ENCODE measurements at regions not wholly inside any gene's neighbourhood (a gene's known extent, or its start where the extent isn't known, plus 50 kb on each side); places are given as distances from the start of the nearest gene placed in this dataset.

- TF ChIP-seq CTCF (IDR thresholded peaks at IDR 0.05; ENCODE audit: insufficient read depth, low read depth, low read length, missing control alignments) = no peak
- no peak for DNase-seq (ENCODE audit: low read depth)
- no peak overlapping the region for H3K4me3 ChIP-seq (ENCODE audit: low read length)
These were observed 286.2 kb downstream of the GASK1B start for GRCh38 chr4:157886645-157887044.

DNA sequence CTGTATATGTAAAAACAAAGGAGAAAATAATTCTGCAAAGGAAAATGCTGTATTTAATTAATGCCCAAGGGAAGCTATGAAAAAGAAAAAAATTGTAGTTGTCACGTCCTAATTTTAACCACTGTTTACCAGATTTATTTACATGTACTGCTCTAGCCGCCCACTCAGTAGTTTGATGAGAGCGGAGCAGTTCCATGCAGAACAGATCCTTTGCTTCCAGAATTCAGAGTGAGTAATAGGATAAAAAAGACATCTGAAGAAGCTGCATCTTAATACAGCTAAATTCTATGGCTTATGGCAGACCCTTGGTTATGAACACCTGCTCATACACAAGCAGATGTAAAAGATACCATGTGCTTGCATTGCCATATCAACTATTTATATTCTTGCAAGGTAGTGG is 287.0 kb downstream of the GASK1B start:
- no peak overlapping the region for H3K4me3 ChIP-seq (ENCODE audit: low read length)
- no peak for TF ChIP-seq CTCF (IDR thresholded peaks at IDR 0.05; ENCODE audit: insufficient read depth, low read depth, low read length, missing control alignments)
- no peak for DNase-seq (ENCODE audit: low read depth)

- H3K4me3 ChIP-seq (ENCODE audit: low read length) = no peak overlapping the region
- no peak for TF ChIP-seq CTCF (IDR thresholded peaks at IDR 0.05; ENCODE audit: insufficient read depth, low read depth, low read length, missing control alignments)
- DNase-seq (ENCODE audit: low read depth) = no peak
These were observed 289.9 kb downstream of the GASK1B start for GRCh38 chr4:157882901-157883300.

DNA sequence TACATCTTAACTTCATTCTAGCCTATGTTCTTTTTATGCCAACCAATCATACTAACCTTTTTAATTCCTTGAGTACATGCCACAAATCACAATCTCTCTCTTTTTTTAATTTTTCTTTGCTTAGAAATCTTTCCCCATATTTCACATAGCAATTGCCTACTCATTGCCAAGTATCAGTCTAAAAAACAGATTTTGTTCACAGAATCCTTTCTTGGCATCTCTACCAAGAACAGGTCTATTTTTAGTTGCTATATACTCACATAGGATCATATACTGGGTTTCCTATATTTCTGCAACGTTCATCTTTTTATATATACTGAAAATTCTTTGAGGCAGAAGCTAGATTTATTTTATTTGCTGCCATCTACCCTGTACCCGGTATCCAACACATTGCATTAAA is 292.1 kb downstream of the GASK1B start:
- DNase-seq (ENCODE audit: low read depth) = no peak
- no peak overlapping the region for H3K4me3 ChIP-seq (ENCODE audit: low read length)
- no peak for TF ChIP-seq CTCF (IDR thresholded peaks at IDR 0.05; ENCODE audit: insufficient read depth, low read depth, low read length, missing control alignments)

DNA sequence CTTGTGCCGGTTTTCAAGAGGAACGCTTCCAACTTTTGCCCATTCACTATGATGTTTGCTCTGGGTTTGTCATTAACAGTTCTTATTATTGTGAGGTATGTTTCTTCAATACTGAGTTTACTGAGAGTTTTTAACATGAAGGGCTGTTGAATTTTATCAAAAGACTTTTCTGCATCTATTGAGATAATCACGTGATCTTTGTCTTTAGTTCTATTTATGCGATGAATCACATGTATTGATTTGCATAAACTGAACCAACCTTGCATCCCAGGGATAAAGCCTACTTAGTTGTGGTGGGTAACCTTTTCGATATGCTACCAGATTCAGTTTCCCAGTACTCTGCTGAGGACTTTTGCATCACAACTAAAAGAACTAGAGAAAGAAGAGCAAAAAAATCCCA is 318.0 kb downstream of the GASK1B start:
- no peak for DNase-seq (ENCODE audit: low read depth)
- TF ChIP-seq CTCF (IDR thresholded peaks at IDR 0.05; ENCODE audit: insufficient read depth, low read depth, low read length, missing control alignments) = no peak

DNA sequence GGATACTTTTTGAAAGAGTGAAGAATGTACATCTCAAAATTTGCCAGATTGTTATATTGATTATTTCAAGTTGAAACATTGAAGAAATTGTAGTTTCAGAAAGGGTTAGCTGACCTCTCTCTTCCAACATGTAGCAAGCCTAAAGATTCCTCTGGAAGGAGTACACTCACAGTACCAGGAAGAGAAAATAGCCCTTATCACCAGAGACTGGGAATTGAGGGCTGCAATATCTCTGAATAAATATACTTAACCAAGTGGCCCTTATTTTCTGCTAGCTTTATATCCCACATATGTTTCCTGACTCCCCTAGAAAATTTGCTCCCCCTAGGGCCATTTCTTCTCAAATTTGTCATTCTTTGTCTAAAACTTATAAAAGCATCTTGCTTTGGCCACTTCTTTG is 332.2 kb downstream of the GASK1B start:
- DNase-seq (ENCODE audit: low read depth) = no peak
- no peak for TF ChIP-seq CTCF (IDR thresholded peaks at IDR 0.05; ENCODE audit: insufficient read depth, low read depth, low read length, missing control alignments)
- H3K4me3 ChIP-seq (ENCODE audit: low read length) = no peak overlapping the region

More for the DNA sequence above, 318.0 kb downstream of the GASK1B start:
- no peak overlapping the region for H3K4me3 ChIP-seq (ENCODE audit: low read length)

GRCh38 chr4:157840034-157840433 is 332.8 kb downstream of the GASK1B start:
- no peak for DNase-seq (ENCODE audit: low read depth)
- TF ChIP-seq CTCF (IDR thresholded peaks at IDR 0.05; ENCODE audit: insufficient read depth, low read depth, low read length, missing control alignments) = no peak
- no peak overlapping the region for H3K4me3 ChIP-seq (ENCODE audit: low read length)
